C1 segment of cervical spinal cord (tissue), 14 donors: ENCODE measurements at regions not wholly inside any gene's neighbourhood (a gene's known extent, or its start where the extent isn't known, plus 50 kb on each side); places are given as distances from the start of the nearest gene placed in this dataset.
"Not testable (repeated sequence)": the region's sequence is repeated elsewhere in the genome, so short reads cannot be mapped to it uniquely, and the experiment has no call there.

Experiments used
- DNase-seq, 14 donors: peaks; one replicate each; lab custom pipeline; 2025; lab: John Stamatoyannopoulos, UW

- DNase-seq, result not testable (repeated sequence)
These were observed 214.9 kb upstream of the IRF2BP2 start for GRCh38 chr1:234824836-234825235.

- DNase-seq, result peak in 1 of 14 donors; percentile 65
These were observed 213.5 kb upstream of the IRF2BP2 start for GRCh38 chr1:234823191-234824176.

GRCh38 chr1:234821840-234822239, 211.9 kb upstream of the IRF2BP2 start:
- DNase-seq, result no peak

GRCh38 chr1:234820597-234820996, 210.6 kb upstream of the IRF2BP2 start:
- DNase-seq, result no peak

GRCh38 chr1:234819845-234820244, 209.9 kb upstream of the IRF2BP2 start:
- DNase-seq, result not testable (repeated sequence)

- DNase-seq, result not testable (repeated sequence)
These were observed 208.0 kb upstream of the IRF2BP2 start for GRCh38 chr1:234818040-234818387.

GRCh38 chr1:234817313-234818039, 207.5 kb upstream of the IRF2BP2 start:
- DNase-seq, result not testable (repeated sequence)

GRCh38 chr1:234816864-234817263, 206.9 kb upstream of the IRF2BP2 start:
- DNase-seq, result peak in 3 of 14 donors; percentile 62 to 71 (median 66)

- DNase-seq, result peak in 9 of 14 donors; percentile 32 to 80 (median 43)
These were observed 206.3 kb upstream of the IRF2BP2 start for GRCh38 chr1:234816186-234816851.

GRCh38 chr1:234815295-234815815, 205.4 kb upstream of the IRF2BP2 start:
- not testable (repeated sequence) for DNase-seq

GRCh38 chr1:234814235-234814634, 204.3 kb upstream of the IRF2BP2 start:
- not testable (repeated sequence) for DNase-seq

GRCh38 chr1:234811824-234812223, 201.8 kb upstream of the IRF2BP2 start:
- DNase-seq, result not testable (repeated sequence)

- DNase-seq, result not testable (repeated sequence)
These were observed 200.7 kb upstream of the IRF2BP2 start for GRCh38 chr1:234810726-234811125.

GRCh38 chr1:234809854-234810245, 199.9 kb upstream of the IRF2BP2 start:
- DNase-seq, result not testable (repeated sequence)

- peak in 2 of 14 donors; percentile 1 to 53 for DNase-seq
These were observed 199.2 kb upstream of the IRF2BP2 start for GRCh38 chr1:234808943-234809853.

- DNase-seq, result not testable (repeated sequence)
These were observed 198.5 kb upstream of the IRF2BP2 start for GRCh38 chr1:234808459-234808858.

GRCh38 chr1:234807705-234808104, 197.7 kb upstream of the IRF2BP2 start:
- DNase-seq, result not testable (repeated sequence)

GRCh38 chr1:234802586-234802985, 192.6 kb upstream of the IRF2BP2 start:
- DNase-seq, result not testable (repeated sequence)

- not testable (repeated sequence) for DNase-seq
These were observed 191.7 kb upstream of the IRF2BP2 start for GRCh38 chr1:234801636-234802035.

GRCh38 chr1:234801147-234801546, 191.2 kb upstream of the IRF2BP2 start:
- not testable (repeated sequence) for DNase-seq
